SK-N-SH (cell line): ENCODE measurements at regions not wholly inside any gene's neighbourhood (a gene's known extent, or its start where the extent isn't known, plus 50 kb on each side); places are given as distances from the start of the nearest gene placed in this dataset.

Source experiments
- CTCF ChIA-PET: fragments of 300-600, 350-600 bp; formaldehyde crosslinking; extraction: SDS; loops from one replicate; lab custom pipeline; 2021; lab: Yijun Ruan, JAX
- POLR2A ChIA-PET: fragments of 350-600 bp; sonication (Branson Sonifier 250); formaldehyde crosslinking; extraction: SDS; loops from one replicate; lab custom pipeline; 2020; ENCODE audit warnings: antibody characterized with exemption, inconsistent platforms; lab: Yijun Ruan, JAX
- DNase-seq: peaks from one replicate; pipeline ENCODE4 v3.0.0; 2012
- H2AFZ ChIP-seq: fragments of 200-600 bp; sonication (generic); 2 replicates; pipeline ENCODE4 v1.8.1; 2016; ENCODE audit warnings: antibody characterized with exemption, mild to moderate bottlenecking, low read depth
- H3F3A ChIP-seq: fragments of 200-600 bp; sonication (generic); replicated peaks from 2 replicates; pipeline ENCODE3; 2016; ENCODE audit warnings: antibody characterized with exemption, mild to moderate bottlenecking; ENCODE audit not compliant: insufficient read depth
- H3K27ac ChIP-seq, 2 experiments: fragments of 200-500 bp in 1 of 2; fragments of 200-600 bp in 1 of 2; sonication (Bioruptor generic) in 1 of 2; sonication (generic), shearing (Covaris generic) in 1 of 2; 2 replicates each; pipeline versions ENCODE4 v1.5.1 to v1.6.1; 2014 to 2016; ENCODE audit warnings: low read depth in 2 of 2, inconsistent platforms in 1 of 2, low read length in 1 of 2, mild to moderate bottlenecking in 1 of 2, mixed read lengths in 1 of 2
- H3K27me3 ChIP-seq: fragments of 200-600 bp; sonication (generic), shearing (Covaris generic); 2 replicates; pipeline ENCODE4 v1.6.1; 2016; ENCODE audit warnings: mixed run types; ENCODE audit not compliant: insufficient read depth
- H3K36me3 ChIP-seq, 2 experiments: fragments of 200-500 bp in 1 of 2; fragments of 200-600 bp in 1 of 2; sonication (Bioruptor generic) in 1 of 2; sonication (generic) in 1 of 2; replicated peaks in 1 of 2; 2 replicates each; pipeline versions ENCODE3 to v1.5.1; 2014 to 2016; ENCODE audit warnings: low read length in 1 of 2, mild to moderate bottlenecking in 1 of 2; ENCODE audit not compliant: insufficient read depth in 2 of 2, control insufficient read depth in 1 of 2
- H3K4me1 ChIP-seq, 2 experiments: fragments of 200-500 bp in 1 of 2; fragments of 200-600 bp in 1 of 2; sonication (Bioruptor generic) in 1 of 2; sonication (generic), shearing (Covaris generic) in 1 of 2; 2 replicates each; pipeline versions ENCODE4 v1.5.1 to v1.6.1; 2014 to 2016; ENCODE audit warnings: low read depth in 1 of 2, low read length in 1 of 2, mixed run types in 1 of 2; ENCODE audit not compliant: insufficient read depth in 2 of 2, control insufficient read depth in 1 of 2
- H3K4me2 ChIP-seq: fragments of 200-600 bp; sonication (generic), shearing (Covaris generic); 2 replicates; pipeline ENCODE4 v1.6.1; 2017; ENCODE audit warnings: mixed run types
- H3K4me3 ChIP-seq, 2 experiments: fragments of 200-500 bp in 1 of 2; fragments of 200-600 bp in 1 of 2; sonication (Bioruptor generic) in 1 of 2; sonication (generic), shearing (Covaris generic) in 1 of 2; 2 replicates each; pipeline versions ENCODE4 v1.5.1 to v1.8.1; 2014 to 2016; ENCODE audit warnings: low read depth in 2 of 2, inconsistent platforms in 1 of 2, low read length in 1 of 2, mild to moderate bottlenecking in 1 of 2, mixed read lengths in 1 of 2, moderate library complexity in 1 of 2
- H3K79me2 ChIP-seq: fragments of 200-600 bp; sonication (generic); 2 replicates; pipeline ENCODE4 v1.8.1; 2017; ENCODE audit warnings: mild to moderate bottlenecking; ENCODE audit not compliant: insufficient read depth
- H3K9ac ChIP-seq: fragments of 200-600 bp; sonication (generic); 2 replicates; pipeline ENCODE4 v1.6.1; 2017; ENCODE audit warnings: mixed run types
- H3K9me2 ChIP-seq: fragments of 200-600 bp; sonication (generic); 2 replicates; pipeline ENCODE4 v1.6.1; 2017; ENCODE audit warnings: mixed run types
- H3K9me3 ChIP-seq: fragments of 200-600 bp; sonication (generic); 2 replicates; pipeline ENCODE4 v1.6.1; 2017; ENCODE audit warnings: mixed run types, mild to moderate bottlenecking, moderate library complexity
- H4K20me1 ChIP-seq: fragments of 200-600 bp; sonication (generic); 2 replicates; pipeline ENCODE4 v1.6.1; 2017; ENCODE audit warnings: mild to moderate bottlenecking, mixed run types; ENCODE audit not compliant: insufficient read depth
- CHD2 ChIP-seq: fragments of 150-350 bp; IDR thresholded peaks from 2 replicates; pipeline ENCODE4 v1.6.1; 2018; ENCODE audit warnings: low read length; ENCODE audit not compliant: partially characterized antibody
- ELF1 ChIP-seq: IDR thresholded peaks from 2 replicates; pipeline ENCODE4 v1.4.0; 2012
- FOSL2 ChIP-seq: IDR thresholded peaks from 2 replicates; pipeline ENCODE4 v1.4.0; 2012; ENCODE audit warnings: low read depth, mild to moderate bottlenecking, moderate library complexity, borderline replicate concordance
- FOXJ3 ChIP-seq: sonication (generic); formaldehyde crosslinking; IDR thresholded peaks from 2 replicates; pipeline ENCODE4 v1.5.1; 2020; ENCODE audit warnings: mild to moderate bottlenecking, missing genetic modification reagents
- FOXM1 ChIP-seq: IDR thresholded peaks from 2 replicates; pipeline ENCODE4 v1.4.0; 2012; ENCODE audit warnings: low read depth, mild to moderate bottlenecking
- GATA2 ChIP-seq: sonication (generic); formaldehyde crosslinking; IDR thresholded peaks from 2 replicates; pipeline ENCODE4 v1.5.0; 2020; ENCODE audit warnings: mild to moderate bottlenecking, missing genetic modification reagents
- JUND ChIP-seq: IDR thresholded peaks from 2 replicates; pipeline ENCODE4 v1.4.0; 2012
- NRF1 ChIP-seq: IDR thresholded peaks from 2 replicates; pipeline ENCODE4 v1.6.1; 2012; ENCODE audit warnings: low read depth, mild to moderate bottlenecking, low read length
- POLR2AphosphoS5 ChIP-seq: IDR thresholded peaks from 2 replicates; pipeline ENCODE4 v1.6.1; 2012; ENCODE audit warnings: low read depth, low read length
- RAD21 ChIP-seq: IDR thresholded peaks from 2 replicates; pipeline ENCODE4 v1.6.1; 2012; ENCODE audit warnings: mild to moderate bottlenecking, low read length
- TAF1 ChIP-seq: IDR thresholded peaks from 2 replicates; pipeline ENCODE4 v1.6.1; 2012; ENCODE audit warnings: low read depth, mild to moderate bottlenecking, low read length, moderate library complexity, borderline replicate concordance
- TEAD4 ChIP-seq: IDR thresholded peaks from 2 replicates; pipeline ENCODE4 v1.4.0; 2012; ENCODE audit warnings: mild to moderate bottlenecking, borderline replicate concordance; ENCODE audit not compliant: insufficient read depth
- YY1 ChIP-seq: IDR thresholded peaks from 2 replicates; pipeline ENCODE4 v1.4.0; 2012; ENCODE audit warnings: low read depth, mild to moderate bottlenecking
- WGBS: methylation state at CpG from one replicate; pipeline ENCODE4 v1.1.6; 2017; ENCODE audit warnings: low lambda C conversion rate; 5-methylcytosine and 5-hydroxymethylcytosine counted together
- TF ChIP-seq, protein P1 (sequence below): fragments of 200-600 bp; sonication (generic); IDR thresholded peaks from 2 replicates; pipeline ENCODE4 v1.6.1; 2017; ENCODE audit warnings: antibody characterized with exemption, mild to moderate bottlenecking, moderate library complexity

DNA sequence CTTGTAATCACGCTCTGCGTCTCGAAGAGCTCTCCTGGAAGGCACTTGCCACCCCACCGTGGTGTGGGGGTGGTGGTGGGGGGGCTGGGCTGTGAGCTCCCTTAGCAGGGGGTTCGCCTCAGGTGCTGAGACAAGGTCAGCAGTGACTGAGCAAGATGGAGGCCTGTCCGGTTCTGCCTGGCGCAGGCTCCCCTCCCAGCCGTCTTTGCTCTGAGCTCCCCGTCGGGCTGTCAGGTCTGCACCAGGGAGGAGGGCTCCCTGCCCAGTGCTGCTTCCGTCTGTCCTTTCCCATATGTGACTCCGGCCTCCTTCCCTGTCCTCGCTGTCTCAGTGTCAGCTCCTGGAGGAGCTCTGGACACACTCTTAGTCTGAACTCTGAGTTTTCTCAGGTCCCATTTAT lies 80.0 kb downstream of the PLXNA1 start:
- Histone ChIP-seq H3K9me3 (no peaks in the 10 kb centered on the region), H3K4me2 (no peak overlapping the region), H2AFZ (no peak overlapping the region), H3F3A (no peaks in the 10 kb centered on the region), H3K4me3 (no peak overlapping the region), H3K79me2 (no peaks in the 10 kb centered on the region), H3K9me2 (no peaks in the 10 kb centered on the region), H3K4me1 (peaks cover 0 to 6% of the 10 kb centered on the region in 2 experiments; a peak in 1 of 4 replicates), H3K36me3 (no peaks in the 10 kb centered on the region), H3K27me3 (no peaks in the 10 kb centered on the region), H4K20me1 (no peaks in the 10 kb centered on the region), H3K27ac (no peak overlapping the region)
- POLR2A ChIA-PET: no interaction called here
- 90% methylated on average over 10 of the region's 13 CpGs for WGBS
- DNase-seq: no peak
- CTCF ChIA-PET: interaction anchor here (1.6 kb wide), 1 partner anchor 9 kb away, joined by 3 read pairs; no protein-coding TSS in a partner anchor
- TF ChIP-seq JUND: no peak
- TF ChIP-seq FOXJ3 (CRISPR knock-in tag): no peak
- TF ChIP-seq TAF1: no peak
- no peak for TF ChIP-seq YY1
- no peak for TF ChIP-seq TEAD4
- no peak for TF ChIP-seq NRF1
- TF ChIP-seq POLR2AphosphoS5: no peak
- no peak for TF ChIP-seq RAD21
- TF ChIP-seq, protein P1, sequence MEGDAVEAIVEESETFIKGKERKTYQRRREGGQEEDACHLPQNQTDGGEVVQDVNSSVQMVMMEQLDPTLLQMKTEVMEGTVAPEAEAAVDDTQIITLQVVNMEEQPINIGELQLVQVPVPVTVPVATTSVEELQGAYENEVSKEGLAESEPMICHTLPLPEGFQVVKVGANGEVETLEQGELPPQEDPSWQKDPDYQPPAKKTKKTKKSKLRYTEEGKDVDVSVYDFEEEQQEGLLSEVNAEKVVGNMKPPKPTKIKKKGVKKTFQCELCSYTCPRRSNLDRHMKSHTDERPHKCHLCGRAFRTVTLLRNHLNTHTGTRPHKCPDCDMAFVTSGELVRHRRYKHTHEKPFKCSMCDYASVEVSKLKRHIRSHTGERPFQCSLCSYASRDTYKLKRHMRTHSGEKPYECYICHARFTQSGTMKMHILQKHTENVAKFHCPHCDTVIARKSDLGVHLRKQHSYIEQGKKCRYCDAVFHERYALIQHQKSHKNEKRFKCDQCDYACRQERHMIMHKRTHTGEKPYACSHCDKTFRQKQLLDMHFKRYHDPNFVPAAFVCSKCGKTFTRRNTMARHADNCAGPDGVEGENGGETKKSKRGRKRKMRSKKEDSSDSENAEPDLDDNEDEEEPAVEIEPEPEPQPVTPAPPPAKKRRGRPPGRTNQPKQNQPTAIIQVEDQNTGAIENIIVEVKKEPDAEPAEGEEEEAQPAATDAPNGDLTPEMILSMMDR: no peak
- no peak for TF ChIP-seq CHD2
- no peak for TF ChIP-seq GATA2 (CRISPR knock-in tag)
- TF ChIP-seq, all 33 proteins: peak for 0
- H3K9ac ChIP-seq: no peak overlapping the region

DNA sequence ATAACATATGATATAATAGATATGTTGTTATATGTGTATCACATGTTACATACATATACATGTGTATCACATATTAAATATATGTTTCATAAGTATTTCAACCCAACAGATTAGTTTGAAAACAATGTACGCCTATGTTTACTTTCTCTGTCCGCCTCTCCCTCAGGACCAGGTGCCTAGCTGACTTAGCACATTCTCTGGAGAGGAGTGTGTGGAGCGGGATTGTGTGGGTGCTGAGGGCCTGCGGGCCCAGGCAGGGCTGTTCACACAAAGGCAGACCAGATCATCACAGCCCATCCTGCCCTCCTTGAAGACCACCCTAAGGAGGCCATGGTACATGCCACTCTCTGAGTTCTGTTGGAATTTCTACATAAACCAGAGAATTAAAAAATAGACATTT lies 81.0 kb downstream of the PLXNA1 start:
- Histone ChIP-seq H3K4me3 (no peak overlapping the region), H3F3A (no peaks in the 10 kb centered on the region), H3K79me2 (no peaks in the 10 kb centered on the region), H3K36me3 (no peaks in the 10 kb centered on the region), H3K9ac (no peak overlapping the region), H4K20me1 (no peaks in the 10 kb centered on the region), H3K9me3 (no peaks in the 10 kb centered on the region), H3K9me2 (no peaks in the 10 kb centered on the region), H2AFZ (no peak overlapping the region), H3K27me3 (no peaks in the 10 kb centered on the region), H3K4me2 (no peak overlapping the region), H3K27ac (no peak overlapping the region), H3K4me1 (peaks cover 0 to 7% of the 10 kb centered on the region in 2 experiments; a peak in 1 of 4 replicates)
- 91% methylated on average over 4 of the region's 4 CpGs for WGBS
- ChIA-PET CTCF (no interaction called here), POLR2A (no interaction called here)
- no peak for TF ChIP-seq ELF1
- TF ChIP-seq GATA2 (CRISPR knock-in tag): no peak
- TF ChIP-seq FOSL2: no peak
- no peak for TF ChIP-seq YY1
- TF ChIP-seq FOXM1: no peak
- no peak for DNase-seq
